Adrenal gland (tissue), 9 donors: ENCODE measurements at regions not wholly inside any gene's neighbourhood (a gene's known extent, or its start where the extent isn't known, plus 50 kb on each side); places are given as distances from the start of the nearest gene placed in this dataset.

Source experiments
- DNase-seq, 7 donors: peaks; one replicate each; pipeline ENCODE4 v3.0.0-alpha.2; 2019 to 2020
- H3K27ac ChIP-seq, 5 donors: fragments of 200-600 bp; sonication (generic) in 4 of 5; 1 replicate in 3 of 5; 2 replicates in 2 of 5; pipeline versions ENCODE4 v1.5.1 to v1.8.0; 2016 to 2020; ENCODE audit warnings: mild to moderate bottlenecking in 1 of 5
- H3K27me3 ChIP-seq: fragments of 200-600 bp; 2 replicates; pipeline ENCODE4 v1.8.0; 2021
- H3K36me3 ChIP-seq, 2 donors: fragments of 200-600 bp; replicated peaks in 1 of 2; 1 replicate in 1 of 2; 2 replicates in 1 of 2; pipeline versions ENCODE4 v1.5.1 to v1.8.0; 2018 to 2022
- H3K4me1 ChIP-seq, 2 donors: fragments of 200-600 bp; replicated peaks in 1 of 2; 1 replicate in 1 of 2; 2 replicates in 1 of 2; pipeline versions ENCODE4 v1.5.1 to v1.8.0; 2018 to 2021
- H3K4me3 ChIP-seq, 4 donors: fragments of 200-600 bp; sonication (generic) in 3 of 4; one replicate each; pipeline ENCODE4 v1.5.1; 2016 to 2018
- H3K9me3 ChIP-seq, 3 donors: fragments of 200-600 bp; sonication (generic) in 1 of 3; replicated peaks in 1 of 3; 1 replicate in 2 of 3; 2 replicates in 1 of 3; pipeline versions ENCODE4 v1.5.1 to v1.8.0; 2016 to 2021
- POLR2A ChIP-seq, 2 donors: fragments of 450-650 bp; IDR thresholded peaks; one replicate each; pipeline ENCODE4 v1.6.1; 2017; ENCODE audit warnings: antibody characterized with exemption in 2 of 2, mild to moderate bottlenecking in 2 of 2, moderate library complexity in 1 of 2
- WGBS, 4 donors: extraction: QIAGEN DNeasy Blood & Tissue Kit in 2 of 4; methylation state at CpG; one replicate each; pipeline versions ENCODE4 v1.1.5 to v1.1.7; 2013 to 2017; 5-methylcytosine and 5-hydroxymethylcytosine counted together
- intact Hi-C, 2 donors: fragments of 100-400 bp; cut with DNase I; formaldehyde crosslinking; loops; one replicate each; pipeline versions ENCODE4 v1.14.1 to v1.15.0; 2022 to 2023
- TF ChIP-seq, protein P1 (sequence below), 6 experiments: fragments of 450-650 bp in 4 of 6; fragments of 200-600 bp in 2 of 6; sonication (generic) in 1 of 6; IDR thresholded peaks; 1 replicate in 5 of 6; 2 replicates in 1 of 6; pipeline versions ENCODE4 v1.5.1 to v1.8.0; 2016 to 2021; ENCODE audit warnings: antibody characterized with exemption in 6 of 6, mild to moderate bottlenecking in 2 of 6, moderate library complexity in 1 of 6
- donor health status: healthy with polysubstance abuse.
- donor health status: Bipolar disorder and iron deficiency.
- donor health status: DM: yes; HTN: yes; CAD: no.
- donor health status: DM: no; HTN: no; CAD: no.
- donor health status: DM: no; HTN: no; CAD: no.

DNA sequence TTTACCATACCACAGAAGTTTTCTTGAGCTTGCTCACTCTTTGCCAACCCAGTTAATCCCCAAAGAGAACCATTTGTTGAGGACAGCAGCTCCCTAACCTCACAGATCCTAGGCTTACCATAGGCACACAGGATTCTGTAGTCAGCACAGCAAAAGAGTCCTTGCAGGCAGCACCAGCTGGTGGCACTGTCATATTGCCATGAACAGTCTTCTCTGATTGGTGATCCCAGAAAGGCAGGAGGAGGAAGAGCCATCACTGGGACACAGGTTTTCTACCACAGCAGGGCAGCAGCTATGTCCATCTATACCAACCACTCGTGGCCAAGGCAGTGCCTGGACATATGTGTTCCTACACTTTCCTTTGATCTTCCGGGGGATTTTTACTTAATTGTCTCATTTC, 297.1 kb upstream of the CD180 start:
- intact Hi-C loops: no loop called here
- Histone ChIP-seq H3K4me1 (no peaks in the 10 kb centered on the region), H3K36me3 (no peaks in the 10 kb centered on the region), H3K4me3 (no peak overlapping the region), H3K27ac (no peak overlapping the region), H3K9me3 (no peaks in the 10 kb centered on the region), H3K27me3 (no peaks in the 10 kb centered on the region)
- 67 to 88% (median 76%) methylated on average over 2 of the region's 2 CpGs for WGBS, 4 donors
- no peak for TF ChIP-seq POLR2A (IDR thresholded peaks at IDR 0.05)
- TF ChIP-seq, protein P1, sequence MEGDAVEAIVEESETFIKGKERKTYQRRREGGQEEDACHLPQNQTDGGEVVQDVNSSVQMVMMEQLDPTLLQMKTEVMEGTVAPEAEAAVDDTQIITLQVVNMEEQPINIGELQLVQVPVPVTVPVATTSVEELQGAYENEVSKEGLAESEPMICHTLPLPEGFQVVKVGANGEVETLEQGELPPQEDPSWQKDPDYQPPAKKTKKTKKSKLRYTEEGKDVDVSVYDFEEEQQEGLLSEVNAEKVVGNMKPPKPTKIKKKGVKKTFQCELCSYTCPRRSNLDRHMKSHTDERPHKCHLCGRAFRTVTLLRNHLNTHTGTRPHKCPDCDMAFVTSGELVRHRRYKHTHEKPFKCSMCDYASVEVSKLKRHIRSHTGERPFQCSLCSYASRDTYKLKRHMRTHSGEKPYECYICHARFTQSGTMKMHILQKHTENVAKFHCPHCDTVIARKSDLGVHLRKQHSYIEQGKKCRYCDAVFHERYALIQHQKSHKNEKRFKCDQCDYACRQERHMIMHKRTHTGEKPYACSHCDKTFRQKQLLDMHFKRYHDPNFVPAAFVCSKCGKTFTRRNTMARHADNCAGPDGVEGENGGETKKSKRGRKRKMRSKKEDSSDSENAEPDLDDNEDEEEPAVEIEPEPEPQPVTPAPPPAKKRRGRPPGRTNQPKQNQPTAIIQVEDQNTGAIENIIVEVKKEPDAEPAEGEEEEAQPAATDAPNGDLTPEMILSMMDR (IDR thresholded peaks at IDR 0.05): peak in 3 of 6 experiments; percentile 9 to 35 (median 32)
- peak in 4 of 7 donors; percentile 20 to 69 (median 26) for DNase-seq

DNA sequence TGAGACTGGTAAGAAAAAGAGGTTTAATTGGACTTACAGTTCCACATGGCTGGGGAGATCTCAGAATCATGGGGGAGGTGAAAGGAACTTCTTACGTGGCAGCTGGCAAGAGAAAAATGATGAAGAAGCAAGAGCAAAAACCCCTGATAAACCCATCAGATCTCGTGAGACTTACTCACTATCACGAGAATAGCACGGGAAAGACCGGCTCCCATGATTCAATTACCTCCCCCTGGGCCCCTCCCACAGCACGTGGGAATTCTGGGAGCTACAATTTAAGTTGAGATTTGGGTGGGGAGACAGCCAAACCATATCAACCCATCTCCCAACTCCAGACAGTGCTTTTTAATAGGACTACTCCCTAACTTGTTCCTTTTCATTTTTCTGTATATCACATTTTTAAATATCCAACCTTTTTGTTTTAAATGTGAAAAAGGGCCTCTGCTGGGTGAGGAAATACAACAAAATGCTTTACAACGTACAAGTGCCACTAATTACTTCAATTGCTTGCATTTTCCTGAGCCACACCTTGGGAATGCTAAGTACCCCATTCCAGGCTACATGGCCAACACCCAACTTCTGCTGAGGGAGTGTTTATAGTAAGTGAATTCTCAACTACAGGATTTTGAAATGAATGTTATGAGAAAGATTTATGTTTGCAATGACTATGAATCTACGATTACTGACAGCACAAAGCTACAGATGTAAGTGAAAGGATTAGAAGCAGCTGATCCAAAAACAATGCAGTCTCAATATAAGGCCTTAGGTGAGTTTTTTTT, 294.1 kb upstream of the CD180 start:
- no peak for TF ChIP-seq POLR2A (IDR thresholded peaks at IDR 0.05)
- TF ChIP-seq, protein P1 (IDR thresholded peaks at IDR 0.05): no peak
- intact Hi-C loops: no loop called here
- Histone ChIP-seq H3K27ac (no peak overlapping the region), H3K36me3 (no peaks in the 10 kb centered on the region), H3K4me3 (no peak overlapping the region), H3K27me3 (no peaks in the 10 kb centered on the region), H3K9me3 (no peaks in the 10 kb centered on the region), H3K4me1 (no peaks in the 10 kb centered on the region)
- no peak for DNase-seq
- WGBS, 4 donors: 69 to 76% (median 74%) methylated on average over 8 of the region's 8 CpGs

DNA sequence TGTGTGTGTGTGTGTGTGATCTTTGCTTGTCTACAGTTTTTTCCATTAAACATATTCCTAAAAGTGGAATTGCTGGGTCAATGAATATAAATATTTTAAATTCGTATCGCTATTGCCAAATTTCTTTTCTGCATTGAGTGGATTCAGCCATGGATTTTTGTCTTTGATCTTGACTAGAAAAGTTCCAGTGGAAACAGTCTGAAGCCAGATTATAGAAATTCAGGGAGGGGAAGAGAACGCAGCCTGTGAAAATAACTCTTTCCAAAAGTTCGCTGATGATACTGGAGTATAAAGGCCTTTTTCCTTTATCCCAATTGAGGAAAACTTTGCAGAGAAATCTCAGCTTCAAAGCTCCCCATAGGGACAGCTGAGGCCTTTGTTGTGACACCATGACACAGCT, 292.3 kb upstream of the CD180 start:
- no peak for DNase-seq
- H3K27me3 ChIP-seq: no peaks in the 10 kb centered on the region
- intact Hi-C loops: no loop called here
- no peak for TF ChIP-seq POLR2A (IDR thresholded peaks at IDR 0.05)
- TF ChIP-seq, protein P1 (IDR thresholded peaks at IDR 0.05): no peak
- H3K9me3 ChIP-seq: no peaks in the 10 kb centered on the region
- no peak overlapping the region for H3K27ac ChIP-seq
- no peaks in the 10 kb centered on the region for H3K4me1 ChIP-seq
- H3K4me3 ChIP-seq: no peak overlapping the region
- no peaks in the 10 kb centered on the region for H3K36me3 ChIP-seq
- 78 to 87% (median 81%) methylated on average over 4 of the region's 4 CpGs for WGBS, 4 donors

DNA sequence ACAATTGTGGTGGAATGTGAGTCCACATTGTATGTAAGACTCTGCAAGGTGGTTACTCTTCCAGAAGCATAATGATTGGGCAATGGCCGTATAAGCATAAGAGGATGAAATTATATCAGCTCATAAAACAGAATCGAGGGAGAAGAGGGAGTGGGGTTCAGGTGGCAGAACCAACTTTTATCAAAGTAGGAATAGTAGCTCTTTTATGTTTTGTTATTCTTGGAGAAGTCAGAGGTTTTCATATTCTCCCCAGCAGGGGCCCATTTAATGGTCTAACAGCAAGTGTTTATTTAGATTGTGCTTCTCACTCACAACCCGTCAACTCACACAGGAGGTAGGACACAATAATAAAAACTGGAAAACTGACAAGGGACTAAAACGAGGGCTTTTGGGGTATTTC, 291.3 kb upstream of the CD180 start:
- no peaks in the 10 kb centered on the region for H3K36me3 ChIP-seq
- no peaks in the 10 kb centered on the region for H3K27me3 ChIP-seq
- 65 to 78% (median 69%) methylated on average over 4 of the region's 4 CpGs for WGBS, 4 donors
- TF ChIP-seq POLR2A (IDR thresholded peaks at IDR 0.05): no peak
- TF ChIP-seq, protein P1 (IDR thresholded peaks at IDR 0.05): no peak
- no peak overlapping the region for H3K27ac ChIP-seq
- H3K4me1 ChIP-seq: no peaks in the 10 kb centered on the region
- intact Hi-C loops: no loop called here
- no peaks in the 10 kb centered on the region for H3K9me3 ChIP-seq
- DNase-seq: no peak
- H3K4me3 ChIP-seq: no peak overlapping the region
